ENCODE measurements at regions not wholly inside any gene's neighbourhood (a gene's known extent, or its start where the extent isn't known, plus 50 kb on each side); places are given as distances from the start of the nearest gene placed in this dataset.
"Not testable (repeated sequence)": the region's sequence is repeated elsewhere in the genome, so short reads cannot be mapped to it uniquely, and the experiment has no call there.

DNA sequence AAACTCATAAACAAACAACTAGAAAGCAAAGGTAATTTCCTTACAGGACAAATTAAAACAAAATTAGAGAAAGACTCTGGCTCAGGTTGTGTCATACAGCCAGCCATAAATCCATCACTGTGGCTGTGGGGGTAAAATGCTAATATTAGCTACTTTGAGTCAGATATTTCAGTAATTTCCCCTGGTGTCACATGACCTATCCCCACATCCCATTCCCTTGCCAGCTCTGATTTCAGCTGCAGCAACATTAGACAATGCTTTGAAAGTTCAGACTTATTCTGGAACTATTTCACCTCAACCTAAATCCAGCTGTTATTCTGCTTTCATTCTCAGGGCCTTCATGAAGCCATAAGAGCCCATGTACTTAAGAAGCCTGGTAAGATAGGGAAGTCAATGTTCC is 55.3 kb downstream of the RPL10L start:
- no peak for DNase-seq

DNA sequence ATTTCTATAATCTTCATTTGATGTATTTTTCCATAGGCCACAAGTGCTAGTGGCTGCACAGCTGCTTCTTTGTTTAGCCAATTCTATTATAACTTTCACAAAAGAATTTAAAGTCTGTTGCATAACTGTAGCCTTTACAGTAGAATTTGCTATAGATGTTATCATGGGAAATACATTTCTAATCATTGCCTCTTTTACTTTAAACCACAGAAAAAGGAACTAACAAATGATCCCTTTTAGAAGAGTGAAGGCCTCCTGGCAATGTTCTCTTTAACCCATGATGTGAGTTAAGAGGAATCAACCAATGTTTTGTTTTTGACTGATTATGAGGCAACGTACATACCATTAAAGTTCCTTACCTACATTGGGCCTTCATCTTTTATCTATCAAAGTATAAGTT is 68.8 kb downstream of the RPL10L start:
- no peak for DNase-seq

DNA sequence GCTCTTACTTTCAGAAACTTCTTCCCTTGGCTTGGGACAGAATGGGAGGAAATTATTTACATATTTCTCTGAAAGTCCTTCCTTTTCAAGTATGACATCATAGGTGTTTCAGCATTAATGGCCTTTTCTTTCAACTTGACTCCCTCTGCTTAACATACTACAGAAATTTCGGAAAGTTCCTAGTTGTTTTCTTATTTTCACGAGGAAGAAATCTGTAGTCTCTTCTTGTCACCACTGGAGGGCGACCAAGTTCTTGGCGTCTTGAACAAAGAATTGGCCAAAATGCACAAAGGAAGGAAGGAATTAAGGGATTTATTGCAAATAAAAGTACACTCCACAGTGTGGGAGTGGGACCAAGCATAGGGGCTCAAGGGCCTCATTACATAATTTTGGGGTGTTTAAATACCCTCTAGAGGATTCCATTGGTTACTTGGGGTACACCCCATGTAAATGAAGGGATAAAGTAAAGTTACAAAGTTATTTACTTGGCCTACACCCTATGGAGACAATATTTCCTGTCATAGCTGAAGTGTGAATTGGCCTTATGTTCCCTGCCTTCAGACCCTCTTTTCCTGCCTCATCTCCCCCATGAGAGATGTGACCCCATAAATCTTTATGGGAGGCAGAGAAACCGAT is 70.4 kb downstream of the RPL10L start:
- DNase-seq = peak; percentile 4

DNA sequence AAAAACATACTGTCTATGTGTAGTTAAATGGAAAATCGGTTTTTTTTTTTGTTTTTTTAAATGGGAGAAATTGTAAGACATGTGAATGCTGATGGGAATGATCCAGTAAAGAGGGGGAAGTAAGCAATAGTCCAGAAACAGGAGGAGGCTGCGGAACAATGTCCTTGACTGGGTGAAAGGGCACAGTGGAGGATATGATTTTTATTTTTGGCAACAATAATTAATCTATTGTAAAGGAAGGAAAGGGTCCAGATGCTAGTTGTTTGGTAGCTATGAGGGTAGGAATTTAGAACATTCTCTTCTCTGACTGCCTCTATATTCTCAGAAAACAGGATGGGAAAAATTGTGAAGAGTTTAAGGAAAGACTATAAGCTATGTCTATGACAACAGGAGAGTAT is 76.6 kb downstream of the RPL10L start:
- DNase-seq = no peak

DNA sequence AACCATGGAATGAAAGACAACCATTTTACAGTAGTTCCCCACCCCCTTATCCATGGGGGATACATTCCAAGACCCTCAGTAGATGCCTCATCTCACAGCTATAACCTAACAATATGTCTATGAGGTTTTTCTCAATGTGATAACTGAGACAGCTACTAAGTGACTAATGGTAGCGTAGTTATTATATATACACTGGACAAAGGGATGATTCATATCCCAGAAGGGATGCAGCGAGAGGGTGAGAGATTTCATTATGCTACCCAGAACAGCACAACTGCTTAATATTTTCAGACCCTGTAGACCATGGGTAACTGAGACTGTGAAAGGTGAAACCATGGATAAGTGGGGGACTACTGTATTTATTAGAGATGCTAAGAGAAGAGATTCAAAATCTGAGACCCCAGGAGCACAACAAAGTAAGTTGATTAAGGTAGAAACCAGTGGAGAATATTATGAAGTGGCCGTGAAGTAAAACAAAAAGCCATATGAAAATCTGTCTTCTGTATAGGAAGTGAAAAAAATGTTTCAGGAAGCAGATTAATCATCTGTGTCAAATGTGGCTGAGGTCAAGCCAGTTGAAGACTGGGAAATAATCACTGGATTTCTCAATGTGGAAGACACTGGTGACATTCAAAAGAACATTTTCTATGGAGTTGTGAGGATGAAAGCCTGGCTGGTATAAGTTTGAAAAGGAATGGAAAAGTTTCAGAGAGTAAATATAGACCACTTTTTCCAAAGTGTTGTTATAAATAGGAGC is 77.2 kb downstream of the RPL10L start:
- DNase-seq = no peak

DNA sequence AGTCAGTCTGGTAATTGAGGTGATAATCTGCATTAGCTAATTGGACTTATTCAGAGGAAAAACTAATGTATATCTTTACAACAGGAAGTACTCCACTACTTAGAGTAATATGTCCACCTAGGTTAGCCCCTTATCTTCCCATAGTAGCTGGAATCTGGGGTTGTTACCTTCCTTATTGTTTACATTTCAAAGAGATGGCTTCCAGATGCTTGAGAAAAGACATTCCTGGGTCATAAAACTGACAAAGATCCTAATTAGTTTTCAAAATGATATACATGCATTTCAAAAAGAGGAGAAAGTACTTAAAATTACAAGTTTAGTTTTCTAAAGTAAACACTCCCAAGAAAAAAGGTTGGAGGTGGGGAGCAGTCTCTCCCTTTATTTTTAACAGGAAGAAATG is 78.1 kb downstream of the RPL10L start:
- DNase-seq = no peak

DNA sequence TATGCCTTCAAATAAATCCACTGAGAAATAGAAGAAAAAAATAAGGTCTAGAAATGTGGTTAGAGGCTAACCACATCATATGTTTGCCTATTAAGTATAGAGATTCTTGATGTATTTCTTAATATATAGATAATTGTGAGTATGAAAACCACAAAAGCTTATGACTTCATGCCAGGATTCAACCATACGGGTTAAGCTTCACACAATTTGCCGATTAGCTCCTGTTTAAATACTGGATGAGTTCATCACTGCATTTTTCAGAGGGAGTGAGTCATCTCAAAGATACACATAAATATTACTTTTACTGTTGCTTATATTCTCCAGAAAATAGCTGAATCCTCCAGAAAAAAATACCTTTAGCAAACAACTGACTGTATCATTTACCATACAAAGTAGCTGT is 79.6 kb downstream of the RPL10L start:
- no peak for DNase-seq

DNA sequence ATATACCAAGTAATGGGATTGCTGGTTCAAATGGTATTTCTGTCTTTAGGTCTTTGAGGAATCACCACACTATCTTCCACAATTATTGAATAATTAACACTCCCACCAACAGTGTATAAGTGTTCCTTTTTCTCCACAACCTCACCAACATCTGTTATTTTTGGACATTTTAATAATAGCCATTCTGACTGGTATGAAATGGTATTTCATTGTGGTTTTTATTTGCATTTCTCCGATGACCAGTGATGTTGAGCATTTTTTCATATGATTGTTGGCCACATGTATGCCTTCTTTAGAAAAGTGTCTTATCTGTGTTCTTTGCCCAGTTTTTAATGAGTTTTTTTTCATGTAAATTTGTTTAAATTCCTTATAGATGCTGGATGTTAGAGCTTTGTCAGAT is 83.4 kb downstream of the RPL10L start:
- DNase-seq = not testable (repeated sequence)

DNA sequence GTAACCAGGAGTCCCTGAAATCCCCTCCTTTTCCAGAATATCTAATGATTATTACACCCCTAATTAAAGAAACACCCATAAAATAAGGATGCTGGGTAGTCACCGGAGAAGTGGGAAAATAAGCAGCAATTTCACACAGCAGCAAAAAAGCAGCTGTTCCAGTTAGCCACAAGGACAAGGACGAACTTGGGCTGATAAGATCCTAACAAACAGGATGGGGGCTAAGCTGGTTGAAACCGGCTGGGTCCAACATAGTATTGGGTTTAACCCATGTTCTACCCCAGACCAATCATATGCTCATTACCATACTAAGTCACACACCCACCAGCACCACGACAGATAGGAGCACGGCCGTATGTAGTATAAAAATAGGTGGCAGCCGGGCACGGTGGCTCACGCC is 100.7 kb downstream of the RPL10L start:
- DNase-seq = no peak

DNA sequence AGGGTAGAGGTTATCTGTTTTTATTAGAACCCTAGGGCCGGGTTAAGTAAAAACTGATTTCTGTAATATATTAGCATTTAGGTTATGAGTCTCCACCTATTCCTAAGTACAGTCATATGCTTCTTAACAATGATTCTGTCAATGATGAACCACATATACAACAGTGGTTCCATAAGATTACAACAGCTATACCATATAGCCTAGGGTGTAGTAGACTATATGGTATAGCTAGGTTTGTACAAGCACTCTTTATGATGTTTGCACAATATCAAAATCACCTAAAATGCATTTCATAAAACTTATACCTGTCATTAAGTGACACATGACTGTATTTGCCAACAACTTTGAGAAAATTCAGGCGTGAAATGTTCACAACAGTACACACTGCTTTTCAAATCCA is 110.6 kb downstream of the RPL10L start:
- DNase-seq = no peak

DNA sequence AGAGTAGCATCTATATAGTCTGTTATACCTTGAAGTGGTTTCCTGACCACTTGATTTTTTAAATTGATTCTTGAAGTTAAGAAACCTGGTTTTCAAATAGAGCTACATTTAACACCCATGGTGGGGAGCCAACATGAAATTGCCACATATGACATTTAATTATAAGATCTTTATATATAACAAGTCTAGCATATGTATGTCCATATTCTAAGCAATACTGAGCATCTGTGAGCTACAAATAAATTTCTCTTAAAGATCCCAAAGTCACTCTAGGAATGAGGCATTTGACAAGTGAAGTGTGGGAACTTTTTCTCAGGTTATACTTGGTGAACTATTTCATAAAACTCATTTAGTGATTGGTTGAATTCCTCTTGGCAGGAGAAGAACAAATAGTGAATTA is 132.5 kb downstream of the RPL10L start:
- no peak for DNase-seq

DNA sequence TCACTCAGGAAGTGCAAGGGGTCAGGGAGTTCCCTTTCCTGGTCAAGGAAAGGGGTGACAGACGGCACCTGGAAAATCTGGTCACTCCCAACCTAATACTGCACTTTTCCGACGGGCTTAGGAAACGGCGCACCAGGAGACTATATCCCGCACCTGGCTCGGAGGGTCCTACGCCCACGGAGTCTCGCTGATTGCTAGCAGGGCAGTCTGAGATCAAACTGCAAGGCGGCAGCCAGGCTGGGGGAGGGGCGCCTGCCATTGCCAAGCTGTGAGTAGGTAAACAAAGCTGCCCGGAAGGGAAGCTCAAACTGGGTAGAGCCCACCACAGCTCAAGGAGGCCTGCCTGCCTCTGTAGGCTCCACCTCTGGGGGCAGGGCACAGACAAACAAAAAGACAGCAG is 142.8 kb downstream of the RPL10L start:
- DNase-seq = not testable (repeated sequence)

DNA sequence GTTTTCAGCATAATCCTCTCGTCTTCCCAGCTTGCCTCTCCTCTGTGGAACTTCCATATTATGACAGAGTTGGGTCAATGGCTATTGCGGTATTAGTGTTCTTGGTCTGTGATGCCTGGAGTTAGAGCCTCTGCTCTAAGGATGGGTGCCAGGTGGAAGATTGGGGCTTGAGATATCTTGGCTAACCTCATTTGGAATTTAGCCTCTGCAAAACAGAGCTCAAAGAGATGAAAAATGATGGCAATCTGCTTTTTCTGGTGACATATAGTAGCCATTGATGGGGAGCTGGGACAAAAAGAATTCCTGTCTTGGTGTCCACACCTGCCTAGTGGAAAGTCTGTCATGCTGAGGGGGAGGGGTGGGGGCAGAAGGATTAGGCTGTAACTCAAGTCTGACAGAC is 152.1 kb downstream of the RPL10L start:
- DNase-seq = no peak

DNA sequence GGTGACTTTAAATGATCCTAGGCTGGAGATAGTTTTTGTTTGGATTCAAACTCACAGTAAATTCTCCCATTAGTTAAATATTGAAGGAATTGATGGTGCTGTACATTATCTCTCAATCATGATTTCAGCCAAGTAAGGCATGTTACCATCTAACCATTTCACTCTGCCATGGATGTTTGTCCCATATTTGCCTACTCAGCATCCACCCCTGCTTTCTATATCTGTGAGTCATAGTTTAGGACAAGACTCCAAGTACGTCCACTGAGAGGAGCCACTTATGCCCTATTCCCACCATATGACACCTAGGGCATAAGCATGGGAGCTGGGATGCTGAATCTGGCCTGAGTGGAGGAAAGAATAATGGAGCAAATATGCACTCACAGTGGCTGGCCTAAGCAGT is 155.2 kb downstream of the RPL10L start:
- DNase-seq = no peak

DNA sequence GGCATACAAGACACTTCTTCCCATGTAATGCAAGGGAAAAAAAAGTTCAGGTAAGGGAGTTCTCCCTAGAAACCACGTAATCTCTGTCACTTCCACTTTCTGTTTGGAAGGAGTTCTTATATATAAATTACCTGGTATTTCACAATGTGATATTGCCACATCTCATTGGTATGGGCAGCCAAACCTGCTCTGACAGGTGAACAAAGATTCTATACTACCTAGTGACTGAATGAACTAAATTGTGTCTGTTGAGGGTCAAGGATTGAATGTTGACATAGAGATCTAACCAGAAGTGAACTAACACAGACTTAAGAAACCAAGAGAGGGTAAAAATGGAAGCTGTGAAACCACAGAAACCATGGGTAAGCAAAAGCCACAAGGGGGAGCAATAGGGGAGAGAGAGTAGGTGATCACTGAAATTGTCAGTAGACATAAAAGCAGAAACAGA is 161.3 kb downstream of the RPL10L start:
- no peak for DNase-seq

DNA sequence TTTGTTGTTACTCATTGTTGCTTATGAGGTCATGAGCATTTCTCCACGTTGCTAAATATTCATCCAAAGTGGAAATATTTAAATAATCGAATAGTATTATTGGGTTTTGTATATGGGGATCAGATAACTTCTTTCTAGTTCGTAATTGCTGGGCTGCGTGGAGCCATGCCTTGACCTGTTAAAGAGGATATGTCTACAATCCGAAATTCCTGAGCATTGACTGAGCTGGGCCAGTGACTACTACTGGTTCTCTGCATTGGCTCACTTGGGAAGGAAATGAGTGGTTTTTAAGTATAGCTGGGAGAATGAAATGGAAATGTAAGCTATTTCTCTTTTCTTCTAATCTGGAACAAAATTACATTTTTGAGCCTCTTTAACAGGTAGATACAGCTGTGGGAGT is 163.2 kb downstream of the RPL10L start:
- no peak for DNase-seq

DNA sequence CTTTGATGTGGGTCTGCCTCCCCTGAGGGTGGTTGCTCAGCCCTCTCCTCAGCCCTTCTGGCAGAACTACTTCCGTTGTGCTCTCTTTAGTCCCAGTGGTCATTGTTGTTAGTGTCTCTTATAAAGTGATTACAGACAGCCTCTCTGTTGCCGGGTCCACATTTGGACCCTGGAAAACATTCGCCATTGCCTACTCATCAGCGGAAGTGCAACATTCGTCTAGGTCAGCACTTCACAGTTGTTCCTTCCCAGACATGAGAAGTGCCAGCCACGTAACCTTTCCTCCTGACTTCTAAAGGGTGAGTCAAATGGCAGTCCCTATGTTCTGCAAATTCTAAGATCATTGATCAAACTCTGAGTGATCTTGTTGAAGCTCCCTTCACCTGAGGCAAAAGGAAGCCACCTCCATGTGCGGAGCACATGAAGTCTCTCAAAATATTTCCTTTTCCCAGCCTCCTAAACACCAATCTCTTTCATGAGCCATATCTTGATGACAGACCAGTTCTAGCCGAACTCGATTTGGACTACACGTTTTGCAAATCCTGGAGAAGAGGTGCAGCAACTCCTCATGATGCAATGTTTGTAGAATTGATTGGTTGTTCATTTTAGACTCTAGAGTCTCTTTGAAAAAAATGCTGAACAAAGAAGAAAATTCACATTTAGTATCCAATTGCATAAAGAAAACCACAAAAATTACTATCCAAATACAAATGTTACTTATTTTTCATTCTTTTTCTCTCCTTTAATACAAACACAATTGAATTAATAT is 163.8 kb downstream of the RPL10L start:
- no peak for DNase-seq

DNA sequence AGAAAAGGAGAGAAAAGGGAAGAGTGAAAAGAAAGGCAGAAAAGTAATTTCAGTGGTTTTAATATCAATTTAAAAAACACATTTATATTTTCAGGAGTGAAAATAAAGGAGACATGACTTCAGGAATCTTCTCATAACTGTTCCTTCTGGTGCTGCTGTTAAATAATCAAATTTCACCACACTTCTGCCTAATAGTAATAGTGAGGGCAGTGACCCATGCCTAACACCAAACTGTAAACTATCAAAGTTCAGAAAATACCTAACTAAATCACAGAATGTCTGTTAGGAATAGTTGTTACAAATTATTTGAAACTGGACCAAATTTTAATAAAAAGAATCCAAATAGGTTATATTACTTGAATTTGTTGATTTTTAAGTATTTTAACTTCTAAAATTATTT is 169.4 kb downstream of the RPL10L start:
- no peak for DNase-seq

DNA sequence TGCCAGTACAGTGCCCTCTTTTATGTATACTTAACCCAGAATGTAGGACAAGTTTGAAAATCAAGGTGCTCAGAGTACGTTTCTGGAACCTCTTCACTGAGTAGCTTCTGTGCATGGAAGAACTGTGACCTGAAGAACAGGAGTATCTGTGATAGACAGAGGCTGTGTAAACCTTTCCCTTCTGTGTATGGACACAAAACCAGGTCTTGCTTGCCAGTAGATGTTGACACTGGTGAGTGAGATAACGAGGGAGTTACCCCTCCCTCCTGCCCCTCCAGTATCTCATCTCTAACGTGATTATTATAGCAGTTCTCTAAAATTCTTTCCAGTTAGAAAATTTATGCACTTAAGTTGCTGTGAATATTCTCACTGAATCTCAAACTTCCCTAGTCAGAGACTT is 170.8 kb downstream of the RPL10L start:
- DNase-seq = no peak

DNA sequence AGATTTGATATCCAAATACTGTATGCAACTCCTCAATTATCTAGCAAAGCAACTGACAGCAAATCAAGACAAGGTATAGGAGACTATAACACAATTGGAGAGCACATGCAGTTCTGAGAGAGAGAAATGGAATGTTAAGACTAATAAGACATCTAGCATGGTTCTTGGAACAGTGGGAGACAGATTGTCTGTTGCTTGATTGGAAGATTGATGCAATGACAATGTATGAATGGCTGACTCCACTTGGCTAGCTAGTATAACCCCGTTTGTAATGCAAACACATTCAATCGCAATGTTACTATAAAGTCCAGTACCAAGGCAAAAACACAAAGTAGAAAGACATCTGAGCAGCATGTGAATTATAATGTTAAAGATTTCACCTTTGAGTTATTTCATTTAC is 179.3 kb downstream of the RPL10L start:
- no peak for DNase-seq

DNA sequence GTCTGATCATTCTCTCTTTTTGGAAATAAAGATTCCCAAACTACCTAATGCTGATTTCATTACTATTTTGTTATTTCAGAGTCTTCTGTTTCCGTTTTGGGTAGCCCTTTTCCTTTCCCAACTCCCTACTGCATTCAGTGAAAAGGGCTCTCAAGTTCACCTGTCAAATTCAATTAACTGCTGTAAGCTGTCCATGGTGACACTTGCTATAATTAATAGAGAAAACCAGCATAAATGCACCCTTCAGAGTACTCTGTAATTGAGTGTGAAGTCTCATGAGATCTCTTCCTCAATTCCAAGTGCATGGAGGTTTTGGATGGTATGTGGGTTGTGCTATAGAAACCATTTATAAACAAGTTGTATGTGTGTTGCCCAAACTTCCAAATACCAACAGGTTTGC is 187.2 kb downstream of the RPL10L start:
- no peak for DNase-seq

DNA sequence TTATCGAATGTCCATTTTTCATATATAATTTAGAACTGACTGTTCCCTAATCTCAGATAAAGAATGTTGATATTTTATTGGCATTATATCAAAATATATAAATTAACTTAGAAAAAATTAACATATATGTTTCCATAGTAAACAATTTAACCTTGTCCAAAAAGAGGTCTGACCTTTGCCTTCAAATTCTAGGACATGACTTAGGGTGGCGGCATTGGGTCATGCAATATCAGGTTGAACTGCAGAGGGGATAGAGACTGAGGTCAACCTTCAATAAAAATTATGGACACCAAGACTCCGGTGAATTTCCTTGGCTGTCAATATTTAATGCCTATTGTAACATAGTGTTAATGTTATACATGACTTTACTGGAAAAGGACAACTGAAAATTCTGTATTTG is 199.8 kb downstream of the RPL10L start:
- DNase-seq = no peak

DNA sequence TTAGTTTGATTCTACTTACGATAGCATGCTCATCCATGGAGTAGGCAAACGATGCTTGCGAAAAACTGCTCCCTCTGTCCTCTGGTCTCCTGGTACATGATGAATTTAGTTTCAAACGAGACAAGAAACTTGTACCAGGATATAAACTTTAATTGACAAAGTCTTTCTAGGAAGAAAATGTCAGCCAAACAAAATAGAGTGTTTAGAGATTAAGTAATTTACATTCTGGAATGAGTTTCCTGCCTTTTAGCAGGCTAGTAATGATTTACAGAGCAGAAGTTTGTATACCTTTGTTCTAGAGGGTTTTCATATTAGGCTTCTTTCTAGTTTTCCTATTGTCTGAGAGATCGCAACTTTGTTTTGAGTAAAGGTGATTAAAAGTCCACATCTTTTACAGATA is 206.9 kb downstream of the RPL10L start:
- no peak for DNase-seq

DNA sequence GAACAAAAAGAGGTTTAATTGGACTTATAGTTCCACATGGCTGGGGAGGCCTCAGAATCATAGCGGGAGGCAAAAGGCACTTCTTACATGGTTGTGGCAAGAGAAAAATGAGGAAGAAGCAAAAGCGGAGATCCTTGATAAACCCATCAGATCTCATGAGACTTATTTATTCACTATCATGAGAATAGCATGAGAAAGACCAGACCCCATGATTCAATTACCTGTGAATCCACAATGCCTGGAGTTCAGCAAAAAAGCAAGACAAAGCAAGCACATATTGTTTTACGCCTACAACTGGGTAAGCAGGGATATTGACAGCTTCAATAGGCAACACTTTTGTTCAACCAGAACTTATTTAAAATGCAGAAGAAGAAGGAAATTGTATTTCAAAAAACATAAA is 218.2 kb downstream of the RPL10L start:
- no peak for DNase-seq
